IMR-90 (cell line): ENCODE measurements at regions not wholly inside any gene's neighbourhood (a gene's known extent, or its start where the extent isn't known, plus 50 kb on each side); places are given as distances from the start of the nearest gene placed in this dataset.

Source experiments
- ATAC-seq: fragments of 200-7000 bp; cut with Tn5 transposase; 2 replicates; pipeline ENCODE4 v1.9.1; 2020; ENCODE audit warnings: low read depth, mild to moderate bottlenecking, moderate library complexity
- BruUV-seq: library from RNA; stranded (reverse); fragments of 400-500 nt; replicated peaks from 2 replicates; lab custom pipeline; 2021; lab: Mats Ljungman, UMichigan
- CTCF ChIA-PET: fragments of 300-600 bp; formaldehyde crosslinking; extraction: SDS; loops from one replicate; lab custom pipeline; 2021; ENCODE audit warnings: antibody characterized with exemption; lab: Yijun Ruan, JAX
- POLR2A ChIA-PET: fragments of 300-600 bp; sonication (Branson Sonifier 250); formaldehyde crosslinking; loops from one replicate; lab custom pipeline; 2022; ENCODE audit warnings: antibody characterized with exemption; ENCODE audit not compliant: unreplicated experiment; lab: Charles Lee
- DNase-seq: peaks from one replicate; pipeline ENCODE4 v3.0.0; 2013
- H2AFZ ChIP-seq: replicated peaks from 2 replicates; pipeline ENCODE3; 2013; ENCODE audit warnings: low read length, mild to moderate bottlenecking; ENCODE audit not compliant: poor library complexity
- H2AK5ac ChIP-seq: 2 replicates; pipeline ENCODE4 v1.6.1; 2013; ENCODE audit warnings: low read depth, low read length, inconsistent platforms
- H2AK9ac ChIP-seq: replicated peaks from 2 replicates; pipeline ENCODE3; 2013; ENCODE audit warnings: mild to moderate bottlenecking, low read depth, low read length, moderate library complexity; ENCODE audit not compliant: poor library complexity
- H2BK120ac ChIP-seq: 2 replicates; pipeline ENCODE4 v1.6.1; 2013; ENCODE audit warnings: low read depth, low read length, inconsistent platforms
- H2BK15ac ChIP-seq: 3 replicates; pipeline ENCODE4 v1.6.1; 2013; ENCODE audit warnings: low read depth, low read length, inconsistent platforms
- H2BK20ac ChIP-seq: 2 replicates; pipeline ENCODE4 v1.6.1; 2013; ENCODE audit warnings: low read depth, mild to moderate bottlenecking, inconsistent platforms, low read length, moderate library complexity
- H2BK5ac ChIP-seq: 2 replicates; pipeline ENCODE4 v1.6.1; 2013; ENCODE audit warnings: mild to moderate bottlenecking, low read depth, low read length, inconsistent platforms; ENCODE audit not compliant: poor library complexity, severe bottlenecking
- H3K14ac ChIP-seq: replicated peaks from 2 replicates; pipeline ENCODE4 v1.6.1; 2013; ENCODE audit warnings: low read depth, low read length, inconsistent platforms
- H3K18ac ChIP-seq: 2 replicates; pipeline ENCODE4 v1.6.1; 2013; ENCODE audit warnings: low read depth, low read length, control low read depth
- H3K23ac ChIP-seq: 2 replicates; pipeline ENCODE4 v1.6.1; 2013; ENCODE audit warnings: low read depth, low read length, inconsistent platforms
- H3K27ac ChIP-seq: 2 replicates; pipeline ENCODE4 v1.5.1; 2013; ENCODE audit warnings: mild to moderate bottlenecking, control low read depth, low read length; ENCODE audit not compliant: insufficient read depth
- H3K27me3 ChIP-seq: 2 replicates; pipeline ENCODE4 v1.6.1; 2013; ENCODE audit warnings: low read length; ENCODE audit not compliant: control insufficient read depth, insufficient read depth
- H3K36me3 ChIP-seq: 2 replicates; pipeline ENCODE4 v1.6.1; 2013; ENCODE audit warnings: low read length, mixed read lengths; ENCODE audit not compliant: control insufficient read depth, insufficient read depth
- H3K4ac ChIP-seq: 2 replicates; pipeline ENCODE4 v1.6.1; 2013; ENCODE audit warnings: low read depth, low read length, inconsistent platforms
- H3K4me1 ChIP-seq: 2 replicates; pipeline ENCODE4 v1.6.1; 2013; ENCODE audit warnings: low read length, mixed read lengths; ENCODE audit not compliant: control insufficient read depth, insufficient read depth
- H3K4me2 ChIP-seq: 2 replicates; pipeline ENCODE4 v1.6.1; 2013; ENCODE audit warnings: low read depth, mild to moderate bottlenecking, control low read depth, low read length, moderate library complexity
- H3K4me3 ChIP-seq: 2 replicates; pipeline ENCODE4 v1.5.1; 2013; ENCODE audit warnings: low read depth, mild to moderate bottlenecking, control low read depth, low read length, moderate library complexity; ENCODE audit not compliant: insufficient read depth
- H3K56ac ChIP-seq: 2 replicates; pipeline ENCODE4 v1.6.1; 2013; ENCODE audit warnings: low read length, inconsistent platforms; ENCODE audit not compliant: insufficient read depth; ENCODE audit errors: extremely low read depth
- H3K79me1 ChIP-seq, 2 experiments: 2 replicates each; pipeline ENCODE4 v1.6.1; 2013; ENCODE audit warnings: low read length in 2 of 2, inconsistent platforms in 1 of 2, low read depth in 1 of 2
- H3K9ac ChIP-seq: 2 replicates; pipeline ENCODE4 v1.6.1; 2013; ENCODE audit warnings: low read depth, low read length, control low read depth
- H3K9me1 ChIP-seq: 2 replicates; pipeline ENCODE4 v1.6.1; 2013; ENCODE audit warnings: low read length, inconsistent platforms; ENCODE audit not compliant: insufficient read depth
- H3K9me3 ChIP-seq: 2 replicates; pipeline ENCODE4 v1.6.1; 2013; ENCODE audit warnings: low read length; ENCODE audit not compliant: control insufficient read depth, insufficient read depth
- H4K20me1 ChIP-seq: 2 replicates; pipeline ENCODE4 v1.6.1; 2013; ENCODE audit warnings: low read length, inconsistent platforms; ENCODE audit not compliant: insufficient read depth
- H4K5ac ChIP-seq: 2 replicates; pipeline ENCODE4 v1.6.1; 2013; ENCODE audit warnings: mild to moderate bottlenecking, low read depth, low read length, control low read depth
- H4K8ac ChIP-seq, 2 experiments: 2 replicates each; pipeline ENCODE4 v1.6.1; 2013; ENCODE audit warnings: low read depth in 2 of 2, low read length in 2 of 2, control low read depth in 1 of 2, inconsistent platforms in 1 of 2
- H4K91ac ChIP-seq: 2 replicates; pipeline ENCODE4 v1.6.1; 2013; ENCODE audit warnings: low read depth, low read length, inconsistent platforms; ENCODE audit not compliant: insufficient read depth
- MAFK ChIP-seq: IDR thresholded peaks from 2 replicates; pipeline ENCODE4 v1.6.1; 2012; ENCODE audit warnings: low read depth, low read length, improper control_type of control experiment
- NFE2L2 ChIP-seq: fragments of 150-350 bp; IDR thresholded peaks from 2 replicates; pipeline ENCODE4 v1.6.1; 2016; ENCODE audit warnings: low read depth, mild to moderate bottlenecking, low read length
- RCOR1 ChIP-seq: IDR thresholded peaks from 2 replicates; pipeline ENCODE4 v1.6.1; 2012; ENCODE audit warnings: mild to moderate bottlenecking, low read length, improper control_type of control experiment; ENCODE audit not compliant: insufficient replicate concordance
- WGBS, 2 experiments: methylation state at CpG; one replicate each; pipeline versions ENCODE4 v1.1.5 to v1.1.7; 2013; ENCODE audit warnings: missing lambda C conversion rate in 2 of 2; ENCODE audit not compliant: insufficient read length in 1 of 2; ENCODE audit errors: extremely low coverage in 2 of 2; 5-methylcytosine and 5-hydroxymethylcytosine counted together
- dilution Hi-C: fragments of 300-500 bp; cut with HindIII; formaldehyde crosslinking; loops from one replicate; pipeline ENCODE4 v1.14.3; 2018; ENCODE audit warnings: low sequenced_read_pairs; ENCODE audit not compliant: unreplicated experiment
- in situ Hi-C: fragments of 300-500 bp; cut with MboI; formaldehyde crosslinking; loops from 3 replicates; pipeline ENCODE4 v1.14.3; 2019; ENCODE audit warnings: low sequenced_read_pairs, inconsistent platforms, mixed read lengths
- intact Hi-C: fragments of 100-400 bp; cut with micrococcal nuclease; formaldehyde crosslinking; loops from 2 replicates; pipeline ENCODE4 v1.10.0; 2022

DNA sequence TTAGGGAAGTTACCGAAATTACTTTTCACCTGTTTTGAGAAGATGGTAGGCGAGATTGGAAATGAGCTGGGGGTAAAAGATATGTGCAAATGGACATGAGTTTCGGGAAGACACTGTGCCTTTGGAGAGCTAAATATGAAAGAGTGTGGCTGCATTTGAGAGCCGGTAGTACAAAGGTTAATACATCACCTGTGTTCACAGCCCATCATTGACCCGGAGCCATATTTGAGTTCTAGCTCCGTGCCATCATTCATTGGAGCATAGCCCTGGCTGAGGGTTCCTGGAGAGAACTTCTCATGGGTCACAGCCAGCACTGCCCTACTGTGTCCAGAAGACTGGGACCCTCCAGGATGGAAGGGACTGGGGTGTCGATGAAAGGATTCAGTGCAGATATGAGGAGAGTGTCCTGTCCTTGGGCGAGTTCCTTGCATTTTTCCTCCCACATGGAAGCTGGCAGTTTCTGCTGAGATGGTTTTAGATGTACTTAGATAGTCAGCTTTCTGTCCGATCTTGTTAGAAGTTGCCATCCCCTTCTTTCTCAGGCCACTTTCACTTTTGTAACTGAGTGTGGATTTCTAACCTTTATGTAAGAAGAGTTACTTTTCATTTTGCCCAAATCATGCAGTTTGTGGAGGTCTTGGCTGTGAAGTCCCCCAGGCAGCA is 138.8 kb downstream of the JCAD start:
- no peak overlapping the region for H2BK15ac ChIP-seq
- H2AK5ac ChIP-seq = no peak overlapping the region
- no peak overlapping the region for H3K14ac ChIP-seq
- no peaks in the 10 kb centered on the region for H3K9me3 ChIP-seq
- 86% methylated on average over 4 of the region's 9 CpGs; no CpG with 5 or more reads in 1 of the 2 experiments for WGBS, 2 experiments
- intact Hi-C loops = no loop called here
- H4K91ac ChIP-seq = no peak overlapping the region
- ATAC-seq (no peak), DNase-seq (no peak)
- H3K56ac ChIP-seq = no peak overlapping the region
- no peaks in the 10 kb centered on the region for H3K36me3 ChIP-seq
- no peak overlapping the region for H3K4me3 ChIP-seq
- peak overlapping the region; percentile 16 for H2AK9ac ChIP-seq
- H4K5ac ChIP-seq = no peak overlapping the region; the same call in 1 of the 2 replicates
- H3K27ac ChIP-seq = no peak overlapping the region
- CTCF ChIA-PET = no interaction called here
- no peaks in the 10 kb centered on the region for H3K9me1 ChIP-seq
- TF ChIP-seq MAFK (no peak), RCOR1 (no peak), NFE2L2 (no peak)
- no TSS peak for BruUV-seq
- dilution Hi-C loops = no loop called here
- peak overlapping the region; percentile 52; the same call in 1 of the 2 replicates for H3K4me2 ChIP-seq
- H3K4me1 ChIP-seq = peaks cover 6% of the 10 kb centered on the region; the same call in 1 of the 2 replicates
- no peak overlapping the region for H4K8ac ChIP-seq
- no peak overlapping the region for H2BK120ac ChIP-seq
- POLR2A ChIA-PET = no interaction called here
- H2BK5ac ChIP-seq = no peak overlapping the region
- no peak overlapping the region for H2AFZ ChIP-seq
- peaks cover 38% of the 10 kb centered on the region for H3K27me3 ChIP-seq
- H3K23ac ChIP-seq = no peak overlapping the region
- no peaks in the 10 kb centered on the region for H4K20me1 ChIP-seq
- H2BK20ac ChIP-seq = no peak overlapping the region
- no peak overlapping the region for H3K4ac ChIP-seq
- H3K18ac ChIP-seq = no peak overlapping the region
- H3K79me1 ChIP-seq = no peaks in the 10 kb centered on the region
- in situ Hi-C loops = no loop called here
- no peak overlapping the region for H3K9ac ChIP-seq
